Left lobe of liver (tissue), 2 donors: ENCODE measurements at regions not wholly inside any gene's neighbourhood (a gene's known extent, or its start where the extent isn't known, plus 50 kb on each side); places are given as distances from the start of the nearest gene placed in this dataset.
"Not testable (repeated sequence)": the region's sequence is repeated elsewhere in the genome, so short reads cannot be mapped to it uniquely, and the experiment has no call there.

ENCODE experiments used
- ATAC-seq: fragments of 200-7000 bp; cut with Tn5 transposase; one replicate; pipeline ENCODE4 v1.9.1; 2020; ENCODE audit warnings: mild to moderate bottlenecking, moderate library complexity
- DNase-seq: peaks from one replicate; pipeline ENCODE4 v3.0.0-alpha.2; 2020; ENCODE audit warnings: low spot score
- donor health status: DM: no; HTN: no; CAD: no; lungs with moderate emphysema.
- donor health status: DM: no; HTN: yes; CAD: no.

DNA sequence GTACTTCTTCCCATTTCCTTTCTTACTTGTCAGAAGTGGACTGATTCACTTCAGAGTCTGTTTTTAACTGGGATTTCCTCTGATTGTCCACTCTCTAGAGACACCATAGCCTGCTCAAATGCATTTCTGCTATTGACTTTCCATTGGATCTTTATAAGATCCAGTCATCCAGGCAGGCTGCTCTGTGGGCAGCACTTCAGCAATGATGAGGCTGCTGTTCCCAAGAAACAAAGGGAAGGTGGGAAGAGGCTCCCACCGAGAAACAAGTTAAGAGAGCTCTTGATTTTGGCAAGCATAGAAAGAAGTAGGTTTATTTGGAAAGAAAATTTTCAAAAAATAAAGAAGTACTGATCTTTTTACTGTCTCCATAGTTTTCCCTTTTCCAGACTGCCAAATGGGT, 125.8 kb upstream of the STARD13 start:
- DNase-seq = no peak
- no peak for ATAC-seq

- no peak for DNase-seq
- no peak for ATAC-seq
Measured at GRCh38 chr13:33415822-33416221, 130.3 kb upstream of the STARD13 start.

DNA sequence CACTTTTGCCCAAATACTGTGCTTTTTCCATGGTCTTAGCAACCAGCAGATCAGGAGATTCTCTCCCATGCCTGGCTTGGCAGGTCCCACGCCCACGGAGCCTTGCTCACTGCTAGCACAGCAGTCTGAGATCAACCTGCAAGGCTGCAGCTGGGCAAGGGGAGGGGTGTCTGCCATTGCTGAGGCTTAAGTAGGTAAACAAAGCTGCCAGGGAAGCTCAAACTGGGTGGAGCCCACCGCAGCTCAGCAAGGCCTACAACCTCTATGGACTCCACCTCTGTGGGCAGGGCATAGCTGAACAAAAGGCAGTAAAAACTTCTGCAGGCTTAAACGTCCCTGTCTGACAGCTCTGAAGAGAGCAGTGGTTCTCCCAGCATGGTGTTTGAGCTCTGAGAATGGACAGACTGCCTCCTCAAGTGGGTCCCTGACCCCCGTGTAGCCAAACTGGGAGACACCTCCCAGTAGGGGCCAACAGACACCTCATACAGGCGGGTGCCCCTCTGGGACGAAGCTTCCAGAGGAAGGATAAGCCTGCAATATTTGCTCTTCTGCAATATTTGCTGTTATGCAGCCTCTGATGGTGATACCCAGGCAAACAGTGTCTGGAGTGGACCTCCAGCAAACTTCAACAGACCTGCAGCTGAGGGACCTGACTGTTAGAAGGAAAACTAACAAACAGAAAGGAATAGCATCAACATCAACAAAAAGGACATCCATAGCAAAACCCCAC, 132.8 kb upstream of the STARD13 start:
- not testable (repeated sequence) for DNase-seq, ATAC-seq

DNA sequence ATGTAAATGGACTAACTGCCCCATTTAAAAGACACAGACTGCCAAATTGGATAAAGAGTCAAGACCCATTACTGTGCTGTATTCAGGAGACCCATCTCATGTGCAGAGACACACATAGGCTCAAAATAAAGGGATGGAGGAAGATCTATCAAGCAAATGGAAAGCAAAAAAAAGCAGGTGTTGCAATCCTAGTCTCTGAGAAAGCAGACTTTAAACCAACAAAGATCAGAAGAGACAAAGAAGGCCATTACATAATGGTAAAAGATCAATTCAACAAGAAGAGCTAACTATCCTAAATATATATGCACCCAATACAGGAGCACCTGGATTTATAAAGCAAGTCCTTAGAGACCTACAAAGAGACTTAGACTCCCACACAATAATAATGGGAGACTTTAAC, 134.6 kb upstream of the STARD13 start:
- not testable (repeated sequence) for DNase-seq, ATAC-seq

DNA sequence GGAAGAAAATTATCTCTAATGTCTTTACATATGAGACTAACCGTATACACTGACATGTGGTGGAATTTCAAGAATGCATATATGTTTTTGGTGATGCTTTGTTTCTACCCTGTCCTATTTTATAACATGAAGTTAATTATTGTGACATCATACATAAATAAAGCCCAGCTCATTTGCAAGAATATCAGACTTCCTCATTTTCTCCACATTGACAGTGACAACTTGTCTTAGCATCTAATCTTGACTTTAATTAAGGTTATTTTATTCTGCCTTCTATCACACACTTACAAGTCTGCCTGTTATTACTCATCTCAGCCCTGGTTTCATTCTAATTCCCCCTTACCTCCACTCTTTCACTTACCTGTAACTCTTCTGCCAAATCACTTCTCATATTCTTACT, 140.6 kb upstream of the STARD13 start:
- no peak for ATAC-seq
- no peak for DNase-seq

DNA sequence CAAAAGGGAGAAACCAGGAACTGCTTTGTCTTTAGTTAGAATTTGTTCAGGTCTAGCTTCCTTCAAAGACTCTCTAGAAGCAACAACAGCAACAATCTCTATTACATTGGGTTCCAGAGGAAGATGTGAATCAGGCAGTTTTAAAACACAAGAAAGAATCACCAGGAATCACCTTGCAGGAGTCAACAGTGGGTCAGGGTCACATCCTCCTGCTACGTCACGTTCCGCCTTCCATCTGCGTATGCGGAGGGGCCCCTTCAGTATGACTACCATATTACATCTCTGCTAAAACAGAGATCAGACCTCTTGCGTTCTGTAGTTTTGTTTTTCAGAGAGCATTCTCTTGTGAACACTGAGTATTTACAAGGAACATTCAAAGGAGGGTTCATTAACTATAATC, 147.8 kb upstream of the STARD13 start:
- ATAC-seq = no peak
- no peak for DNase-seq

GRCh38 chr13:33434676-33435075, 149.1 kb upstream of the STARD13 start:
- DNase-seq (no peak), ATAC-seq (no peak)

GRCh38 chr13:33435207-33435606, 149.7 kb upstream of the STARD13 start:
- DNase-seq (no peak), ATAC-seq (no peak)

DNA sequence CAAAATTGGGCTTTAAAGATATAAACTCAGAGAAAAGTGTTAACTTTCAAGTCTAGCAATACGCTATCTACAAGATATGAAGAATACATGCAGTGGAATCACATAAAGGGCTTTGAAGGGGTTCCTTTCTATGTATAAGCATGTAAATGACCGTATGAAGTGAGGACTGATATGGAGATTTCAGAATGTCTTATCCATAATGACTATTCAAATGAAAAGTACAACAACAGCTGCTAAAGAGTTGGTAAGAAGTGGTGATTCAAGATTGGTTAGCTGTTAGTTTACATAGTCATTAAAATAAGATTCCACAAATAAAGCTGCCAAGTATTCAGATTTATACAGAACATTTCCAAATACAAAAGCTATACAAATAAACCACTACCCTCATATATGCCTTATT, 153.4 kb upstream of the STARD13 start:
- DNase-seq (no peak), ATAC-seq (no peak)

DNA sequence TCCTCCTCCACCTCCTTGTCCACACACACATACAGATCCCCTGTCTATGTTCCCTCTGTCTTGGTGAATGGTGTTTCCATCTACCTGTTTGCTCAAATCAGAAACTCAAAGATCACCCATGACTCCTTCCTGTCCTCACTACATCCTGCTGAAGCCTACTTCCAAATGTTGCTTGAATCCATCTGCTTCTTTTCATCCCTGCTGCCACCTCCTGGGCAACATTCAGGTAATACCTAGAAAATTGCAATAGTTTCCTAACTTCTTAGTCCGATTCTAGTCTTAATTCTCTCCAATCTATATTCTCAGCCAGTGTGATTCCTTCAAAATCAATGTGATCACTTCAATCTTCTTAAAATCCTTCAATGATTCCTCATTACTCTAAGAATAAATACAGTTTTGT, 155.5 kb upstream of the STARD13 start:
- DNase-seq (no peak), ATAC-seq (peak; percentile 51)

DNA sequence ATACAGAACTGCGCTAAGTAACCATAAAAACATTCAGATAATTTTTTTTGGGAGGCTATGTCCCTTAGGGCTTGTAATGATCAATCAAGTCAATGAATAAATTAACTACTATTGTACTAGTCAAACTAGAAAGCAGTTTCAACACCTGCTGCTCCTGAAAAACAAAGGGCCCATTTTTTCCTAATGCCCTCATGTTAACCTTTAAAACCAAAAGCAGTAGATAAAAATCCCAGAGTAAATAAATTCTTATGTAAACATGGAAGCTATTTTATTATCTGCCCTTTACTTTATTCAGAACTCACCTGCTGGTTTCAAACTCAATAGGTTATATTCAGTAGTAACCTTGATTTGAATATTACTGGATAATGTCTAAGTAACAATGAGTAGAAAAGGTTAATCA, 159.5 kb upstream of the STARD13 start:
- peak; percentile 13 for ATAC-seq

DNA sequence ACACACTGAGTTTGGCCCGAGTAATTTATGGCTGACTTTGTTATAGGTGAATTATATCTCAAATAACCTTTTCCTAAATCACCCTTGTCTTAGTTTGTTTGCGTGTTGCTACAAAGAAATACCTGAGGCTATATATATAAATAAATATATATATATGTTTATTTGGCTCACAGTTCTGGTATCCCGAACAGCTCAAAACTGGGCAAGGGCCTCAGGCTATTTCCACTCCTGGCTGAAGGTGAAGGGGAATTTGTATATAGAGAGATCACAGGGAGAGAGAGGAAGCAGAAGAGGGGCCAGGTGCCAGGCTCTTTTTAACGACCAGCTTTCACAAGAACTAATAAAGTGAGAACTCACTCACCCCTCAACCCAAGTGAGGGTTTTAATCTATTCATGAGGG, 159.9 kb upstream of the STARD13 start:
- ATAC-seq (no peak), DNase-seq (no peak)

More for the DNA sequence above, 159.5 kb upstream of the STARD13 start:
- DNase-seq = no peak

- ATAC-seq (no peak), DNase-seq (no peak)
Measured at GRCh38 chr13:33446821-33447725, 161.5 kb upstream of the STARD13 start.

- ATAC-seq (no peak), DNase-seq (no peak)
Measured at GRCh38 chr13:33448889-33449288, 163.3 kb upstream of the STARD13 start.

DNA sequence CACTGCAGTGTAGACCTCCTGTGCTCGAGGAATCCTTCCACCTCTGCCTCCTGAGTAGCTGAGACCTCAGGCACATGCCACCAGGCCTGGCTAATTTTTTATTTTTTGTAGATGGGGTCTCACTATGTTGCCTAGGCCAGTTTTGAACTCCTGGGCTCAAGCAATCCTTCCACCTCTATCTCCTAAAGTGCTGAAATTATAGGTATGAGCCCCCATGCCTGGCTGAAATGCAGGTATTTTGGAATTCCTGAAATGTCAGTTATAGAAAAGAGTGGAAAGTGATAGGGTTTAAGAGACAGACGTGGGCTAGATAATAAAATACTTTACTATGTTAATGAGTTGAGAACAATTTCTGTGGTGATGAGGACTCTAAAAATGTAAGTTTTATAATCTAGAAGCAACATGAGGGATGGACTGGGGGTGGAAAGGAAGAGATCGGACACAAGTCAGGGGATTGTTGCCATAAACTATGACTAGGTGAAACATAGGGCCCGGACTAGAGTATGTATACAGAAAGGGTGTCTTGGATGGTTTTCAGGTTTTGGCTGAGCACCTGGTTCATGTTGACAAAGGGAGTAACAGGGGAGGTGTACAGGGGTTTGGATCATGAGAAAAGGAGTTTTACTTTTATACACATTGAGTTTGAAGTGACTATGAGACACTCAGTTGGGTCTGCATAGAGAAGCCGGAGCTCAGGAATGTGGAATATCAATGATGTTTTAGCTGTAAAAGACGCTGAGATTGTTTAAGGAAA, 165.6 kb upstream of the STARD13 start:
- no peak for DNase-seq
- no peak for ATAC-seq

DNA sequence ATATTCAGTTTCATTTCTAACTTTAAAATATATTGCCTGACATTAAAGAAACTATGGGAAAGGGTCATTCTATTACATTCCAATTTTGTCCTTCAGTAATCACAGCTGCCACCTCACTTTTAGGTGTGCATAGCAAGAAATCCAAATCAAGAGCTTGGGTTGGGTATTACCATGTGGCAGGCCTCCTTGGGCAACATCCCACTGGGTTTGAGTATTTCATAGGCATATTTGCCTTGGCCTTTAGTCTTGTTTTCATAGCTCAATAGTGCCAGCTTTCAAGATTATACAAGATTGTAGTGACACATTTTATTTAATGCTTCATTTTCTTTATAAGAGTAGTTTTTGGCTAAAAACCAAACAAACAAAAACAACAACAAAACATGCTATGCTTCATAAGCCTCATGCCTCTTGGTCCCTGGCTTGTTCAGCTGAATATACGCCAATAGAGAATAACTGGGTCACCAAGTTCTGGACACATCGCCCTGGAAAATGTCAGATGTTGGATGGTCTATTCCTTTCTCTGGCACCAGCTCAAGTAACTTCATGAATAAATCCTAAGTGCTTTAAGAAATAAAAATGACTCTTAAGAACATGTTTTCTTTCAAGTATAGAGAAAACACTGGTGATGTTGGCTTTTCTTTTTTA, 167.4 kb upstream of the STARD13 start:
- DNase-seq = no peak
- peak; percentile 60 for ATAC-seq

GRCh38 chr13:33453936-33454335, 168.4 kb upstream of the STARD13 start:
- DNase-seq (no peak), ATAC-seq (no peak)

DNA sequence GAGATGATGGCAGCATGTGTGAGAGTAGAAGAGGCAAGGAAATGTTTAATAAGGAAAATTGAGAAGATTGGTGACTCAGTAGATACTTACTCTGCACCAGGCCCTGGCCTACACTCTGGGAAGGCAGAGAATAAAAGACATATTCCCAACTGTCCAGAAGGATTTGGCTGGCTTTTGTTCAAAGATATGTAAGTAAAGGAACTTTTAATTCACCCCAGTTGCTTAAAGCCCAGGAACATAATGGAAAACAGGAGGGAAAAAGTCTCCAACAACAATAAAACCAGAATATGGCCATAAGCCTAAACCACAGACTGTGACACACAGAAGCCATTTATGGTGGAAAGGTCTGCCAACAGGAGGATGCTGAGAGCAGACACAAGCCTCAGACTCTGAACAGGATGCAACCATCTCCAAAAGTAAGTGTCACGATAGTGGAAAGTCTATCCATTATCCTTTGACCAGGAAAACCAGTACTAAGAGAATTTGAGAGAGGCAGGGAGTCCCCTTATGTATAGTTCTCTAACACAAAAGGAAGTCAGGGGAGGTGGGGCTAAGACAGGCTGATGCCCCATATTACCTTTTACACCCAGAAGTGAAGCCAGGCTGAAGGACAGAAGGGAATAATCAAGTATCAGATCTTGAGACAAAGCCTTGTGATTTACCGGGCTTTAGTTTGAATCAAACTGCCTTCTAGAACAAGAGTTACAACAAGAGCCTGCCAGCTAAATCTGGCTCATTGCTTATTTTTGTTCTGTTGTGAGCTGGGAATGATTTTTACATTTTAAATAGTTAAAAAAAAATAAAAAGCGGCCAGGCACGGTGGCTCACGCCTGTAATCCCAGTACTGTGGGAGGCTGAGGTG, 169.5 kb upstream of the STARD13 start:
- DNase-seq (no peak), ATAC-seq (no peak)

- ATAC-seq (no peak), DNase-seq (no peak)
Measured at GRCh38 chr13:33459702-33460101, 174.1 kb upstream of the STARD13 start.

DNA sequence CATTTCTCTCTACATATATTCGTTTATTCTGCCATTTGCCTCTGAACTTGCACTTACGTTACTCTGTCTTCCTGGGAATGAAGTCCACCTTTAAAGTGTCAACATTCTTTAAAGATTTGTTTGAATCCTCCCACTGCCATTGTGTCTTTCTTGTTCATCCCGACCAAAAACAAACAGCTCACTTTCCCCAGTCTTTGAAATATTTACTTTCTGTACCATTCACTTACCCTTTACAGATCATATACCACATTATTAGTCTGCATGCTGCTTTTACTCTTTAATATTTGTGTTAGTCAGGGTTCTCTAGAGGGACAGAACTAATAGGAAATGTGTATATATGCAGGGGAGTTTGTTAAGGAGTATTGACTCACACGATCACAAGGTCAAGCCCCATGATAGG, 176.6 kb upstream of the STARD13 start:
- DNase-seq = no peak
- ATAC-seq = no peak
